Keratinocyte (primary cell): ENCODE measurements at regions not wholly inside any gene's neighbourhood (a gene's known extent, or its start where the extent isn't known, plus 50 kb on each side); places are given as distances from the start of the nearest gene placed in this dataset.

Experiments
- DNase-seq: peaks from one replicate; pipeline ENCODE4 v3.0.0-alpha.2; 2011; ENCODE audit warnings: low read depth, missing footprints, low spot score
- FAIRE-seq: peaks from 2 replicates; lab custom pipeline; 2011; peaks lifted over from hg19 to GRCh38; lab: Jason Lieb, UNC
- H2AFZ ChIP-seq: 2 replicates; pipeline ENCODE4 v1.6.0; 2012; ENCODE audit warnings: low read length, control low read depth, inconsistent platforms; ENCODE audit not compliant: control insufficient read depth
- H3K27ac ChIP-seq: 2 replicates; pipeline ENCODE4 v1.5.1; 2011; ENCODE audit warnings: low read length; ENCODE audit not compliant: control insufficient read depth, insufficient read depth
- H3K27me3 ChIP-seq: 3 replicates; pipeline ENCODE4 v1.6.0; 2011; ENCODE audit warnings: low read length; ENCODE audit not compliant: control insufficient read depth, insufficient read depth; ENCODE audit errors: extremely low read depth
- H3K36me3 ChIP-seq, 2 experiments: 2 replicates in 1 of 2; 3 replicates in 1 of 2; pipeline ENCODE4 v1.5.1; 2011; ENCODE audit warnings: low read length in 2 of 2, mild to moderate bottlenecking in 1 of 2; ENCODE audit not compliant: control insufficient read depth in 2 of 2, insufficient read depth in 2 of 2; ENCODE audit errors: extremely low read depth in 1 of 2
- H3K4me1 ChIP-seq: 3 replicates; pipeline ENCODE4 v1.5.1; 2011; ENCODE audit warnings: low read length; ENCODE audit not compliant: control insufficient read depth, insufficient read depth; ENCODE audit errors: extremely low read depth
- H3K4me2 ChIP-seq: 3 replicates; pipeline ENCODE4 v1.6.0; 2011; ENCODE audit warnings: low read depth, low read length; ENCODE audit not compliant: control insufficient read depth, insufficient read depth; ENCODE audit errors: extremely low read depth
- H3K4me3 ChIP-seq, 3 experiments: fragments of 200-600 bp in 1 of 3; sonication (generic) in 1 of 3; 2 replicates in 2 of 3; 3 replicates in 1 of 3; pipeline ENCODE4 v1.5.1; 2011 to 2016; ENCODE audit warnings: low read length in 3 of 3, mild to moderate bottlenecking in 3 of 3, control low read depth in 2 of 3, inconsistent platforms in 1 of 3, low read depth in 1 of 3, mixed read lengths in 1 of 3, mixed run types in 1 of 3, moderate library complexity in 1 of 3; ENCODE audit not compliant: control insufficient read depth in 2 of 3, insufficient read depth in 2 of 3; ENCODE audit errors: extremely low read depth in 1 of 3
- H3K79me2 ChIP-seq: 2 replicates; pipeline ENCODE4 v1.6.0; 2012; ENCODE audit warnings: low read length; ENCODE audit not compliant: control insufficient read depth, insufficient read depth
- H3K9ac ChIP-seq: 3 replicates; pipeline ENCODE4 v1.6.0; 2011; ENCODE audit warnings: low read length; ENCODE audit not compliant: control insufficient read depth, insufficient read depth; ENCODE audit errors: extremely low read depth
- H3K9me1 ChIP-seq: 3 replicates; pipeline ENCODE4 v1.6.0; 2011; ENCODE audit warnings: low read length; ENCODE audit not compliant: control insufficient read depth, insufficient read depth; ENCODE audit errors: extremely low read depth
- H3K9me3 ChIP-seq: 2 replicates; pipeline ENCODE4 v1.5.1; 2012; ENCODE audit warnings: low read depth, low read length; ENCODE audit not compliant: control insufficient read depth
- H4K20me1 ChIP-seq: 3 replicates; pipeline ENCODE4 v1.6.0; 2011; ENCODE audit warnings: low read length; ENCODE audit not compliant: control insufficient read depth, insufficient read depth; ENCODE audit errors: extremely low read depth
- CTCF ChIP-seq, 3 experiments: IDR thresholded peaks in 1 of 3; conservative IDR thresholded peaks in 1 of 3; optimal IDR thresholded peaks in 1 of 3; 2 replicates in 2 of 3; 3 replicates in 1 of 3; pipeline versions ENCODE3 to v1.5.1; 2011; ENCODE audit warnings: low read length in 3 of 3, mild to moderate bottlenecking in 3 of 3, moderate library complexity in 2 of 3, control low read depth in 1 of 3, inconsistent platforms in 1 of 3; ENCODE audit not compliant: insufficient read depth in 2 of 3; ENCODE audit errors: extremely low read depth in 1 of 3
- EZH2 ChIP-seq: IDR thresholded peaks from one replicate; pipeline ENCODE4 v1.6.1; 2012; ENCODE audit warnings: inconsistent platforms, mild to moderate bottlenecking, low read length, moderate library complexity
- dilution Hi-C: fragments of 300-500 bp; cut with MboI; formaldehyde crosslinking; loops from one replicate; pipeline ENCODE4 v1.7.0; 2020; ENCODE audit warnings: low sequenced_read_pairs; ENCODE audit not compliant: extremely low pct_ligation_motif_present

- Histone ChIP-seq H3K79me2 (no peaks in the 10 kb centered on the region), H3K4me1 (no peaks in the 10 kb centered on the region), H3K9me3 (no peaks in the 10 kb centered on the region), H3K4me3 (no peak overlapping the region), H3K36me3 (peaks cover 0 to 1% of the 10 kb centered on the region in 2 experiments), H3K9me1 (no peaks in the 10 kb centered on the region), H4K20me1 (no peaks in the 10 kb centered on the region), H3K4me2 (no peak overlapping the region), H3K27ac (no peak overlapping the region), H2AFZ (no peak overlapping the region), H3K9ac (no peak overlapping the region), H3K27me3 (no peaks in the 10 kb centered on the region)
- FAIRE-seq (no peak), DNase-seq (no peak)
- no peak for TF ChIP-seq CTCF (optimal IDR thresholded peaks at IDR 0.05 in 1 of 3, IDR thresholded peaks at IDR 0.05 in 1 of 3, conservative IDR thresholded peaks at IDR 0.05 in 1 of 3; ENCODE audit: extremely low read depth in 1 of 3, insufficient read depth in 2 of 3, low read length in 3 of 3)
- no peak for TF ChIP-seq EZH2
- dilution Hi-C loops: no loop called here
Measured at GRCh38 chr2:226620176-226620575, 179.4 kb downstream of the IRS1 start.

GRCh38 chr2:226619707-226620106 lies 179.9 kb downstream of the IRS1 start:
- Histone ChIP-seq H3K79me2 (no peaks in the 10 kb centered on the region), H3K4me2 (no peak overlapping the region), H3K9me3 (no peaks in the 10 kb centered on the region), H3K36me3 (peaks cover 0 to 1% of the 10 kb centered on the region in 2 experiments), H3K4me1 (no peaks in the 10 kb centered on the region), H3K27ac (no peak overlapping the region), H3K9ac (no peak overlapping the region), H3K27me3 (no peaks in the 10 kb centered on the region), H3K4me3 (no peak overlapping the region), H3K9me1 (no peaks in the 10 kb centered on the region), H2AFZ (no peak overlapping the region), H4K20me1 (no peaks in the 10 kb centered on the region)
- peak; percentile 29 for FAIRE-seq
- dilution Hi-C loops: no loop called here
- DNase-seq: no peak
- no peak for TF ChIP-seq CTCF (optimal IDR thresholded peaks at IDR 0.05 in 1 of 3, IDR thresholded peaks at IDR 0.05 in 1 of 3, conservative IDR thresholded peaks at IDR 0.05 in 1 of 3; ENCODE audit: extremely low read depth in 1 of 3, insufficient read depth in 2 of 3, low read length in 3 of 3)
- TF ChIP-seq EZH2: no peak
